ENCODE measurements at regions not wholly inside any gene's neighbourhood (a gene's known extent, or its start where the extent isn't known, plus 50 kb on each side); places are given as distances from the start of the nearest gene placed in this dataset.
A peak's percentile ranks its signal among the peaks of the same experiment; 100 is the strongest.

DNA sequence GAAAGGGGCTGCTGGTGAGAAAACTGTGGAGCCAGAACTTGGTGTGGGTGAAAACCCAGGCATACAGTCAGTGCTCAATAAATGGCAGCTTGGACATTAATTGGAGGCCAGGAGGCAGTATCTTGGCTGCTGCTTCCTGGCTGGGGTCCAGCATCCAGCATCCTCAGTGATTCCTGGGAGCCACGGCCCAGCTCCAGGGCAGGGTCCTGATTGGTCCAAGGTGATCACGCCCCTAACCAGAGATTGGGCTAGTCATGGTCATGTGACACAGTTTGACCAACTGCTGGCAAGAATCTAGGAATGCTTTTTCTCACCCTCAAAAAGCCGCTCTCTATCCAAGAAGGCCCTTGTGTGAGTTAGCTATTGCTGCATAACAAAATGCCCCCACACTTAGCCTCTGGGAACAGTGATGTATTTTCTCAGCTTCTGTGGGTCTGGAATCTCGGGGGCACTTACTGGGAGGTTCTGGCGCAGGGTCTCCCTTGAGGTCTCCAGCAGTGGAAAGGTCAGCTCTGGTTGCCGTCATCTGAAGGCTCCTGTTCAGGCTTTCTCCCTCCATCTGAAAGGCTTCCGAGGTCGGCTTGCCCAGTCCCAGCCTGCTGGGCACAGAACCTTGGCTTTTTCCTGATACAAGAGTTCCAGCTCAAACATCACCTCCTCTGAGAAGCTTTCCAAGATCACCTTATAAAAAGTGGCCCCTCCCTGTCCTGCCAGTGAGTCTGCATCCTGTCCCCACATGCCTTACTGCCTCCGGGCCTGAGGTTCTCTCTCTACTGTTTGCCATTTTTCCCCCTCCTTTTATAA is 119.2 kb upstream of the NCOR2 start:
- DNase-seq: peak; percentile 18

- peak; percentile 35 for DNase-seq
Observed at GRCh38 chr12:124685689-124686369, 118.4 kb upstream of the NCOR2 start.

GRCh38 chr12:124684971-124685688 is 117.7 kb upstream of the NCOR2 start:
- peak; percentile 39 for DNase-seq

GRCh38 chr12:124684496-124684895 is 117.1 kb upstream of the NCOR2 start:
- DNase-seq: no peak

GRCh38 chr12:124683152-124684124 is 116.0 kb upstream of the NCOR2 start:
- no peak for DNase-seq

GRCh38 chr12:124682425-124683151 is 115.2 kb upstream of the NCOR2 start:
- DNase-seq: no peak

GRCh38 chr12:124681779-124682391 is 114.5 kb upstream of the NCOR2 start:
- peak; percentile 87 for DNase-seq

GRCh38 chr12:124680863-124681778 is 113.7 kb upstream of the NCOR2 start:
- peak; percentile 95 for DNase-seq

DNA sequence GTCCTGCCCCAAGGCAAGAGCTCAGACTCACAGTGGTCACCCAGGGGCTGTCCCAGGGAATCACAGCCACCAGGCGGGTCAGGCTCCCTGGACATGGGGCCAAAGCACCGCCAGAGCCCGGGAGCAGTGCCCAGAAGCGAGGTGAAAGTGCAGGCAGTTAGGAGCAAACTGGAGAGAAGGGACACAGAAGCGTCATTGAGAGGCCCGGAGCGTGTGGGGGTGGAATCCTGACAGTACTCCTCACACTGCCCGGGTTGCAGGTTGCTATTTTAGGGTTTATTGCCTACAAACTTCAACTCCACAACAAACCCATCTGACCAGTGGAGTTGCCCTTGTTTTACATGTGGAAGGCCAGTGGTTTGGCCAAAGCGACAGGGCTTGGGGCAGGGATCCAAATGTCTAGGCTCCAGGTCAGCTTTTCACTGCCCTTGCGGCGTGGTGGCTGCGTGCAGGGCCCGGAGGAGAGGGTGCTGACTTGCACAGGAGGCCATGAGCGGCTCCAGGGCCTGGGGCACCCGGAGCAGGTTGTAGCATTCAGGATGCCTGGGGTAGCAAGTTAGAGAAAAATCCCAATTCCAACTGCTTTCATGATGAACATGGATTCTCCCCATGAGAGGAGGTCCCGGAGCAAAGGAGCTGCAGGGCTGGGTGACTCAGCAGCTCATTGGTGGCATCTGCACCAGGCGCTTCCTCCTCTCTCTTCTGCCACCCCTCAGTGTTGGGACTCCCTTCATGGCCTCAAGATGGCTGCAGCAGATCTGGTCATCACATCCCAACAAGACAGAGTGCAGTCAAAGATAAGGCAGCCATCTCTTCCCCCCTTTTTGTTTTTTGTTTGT is 112.3 kb upstream of the NCOR2 start:
- no peak for DNase-seq

DNA sequence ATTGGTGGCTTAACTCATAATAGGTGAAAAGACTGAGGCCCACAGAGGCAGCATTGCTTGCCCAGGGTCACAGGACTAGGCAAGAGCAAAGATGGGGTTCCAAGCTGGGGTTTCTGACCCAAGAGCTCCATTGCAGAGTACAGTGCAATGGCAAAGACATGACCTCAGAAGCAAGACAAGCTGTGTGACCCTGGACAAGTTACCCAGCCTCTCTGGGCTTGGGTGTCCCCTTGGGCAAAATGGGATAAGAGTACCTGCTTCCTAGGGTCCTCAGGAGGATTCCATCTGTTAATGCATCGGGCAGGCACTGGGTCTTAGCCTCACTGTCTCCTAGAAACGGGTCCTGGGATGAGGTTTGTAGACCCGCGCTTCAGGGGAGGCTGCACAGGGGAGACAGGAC is 111.6 kb upstream of the NCOR2 start:
- no peak for DNase-seq

DNA sequence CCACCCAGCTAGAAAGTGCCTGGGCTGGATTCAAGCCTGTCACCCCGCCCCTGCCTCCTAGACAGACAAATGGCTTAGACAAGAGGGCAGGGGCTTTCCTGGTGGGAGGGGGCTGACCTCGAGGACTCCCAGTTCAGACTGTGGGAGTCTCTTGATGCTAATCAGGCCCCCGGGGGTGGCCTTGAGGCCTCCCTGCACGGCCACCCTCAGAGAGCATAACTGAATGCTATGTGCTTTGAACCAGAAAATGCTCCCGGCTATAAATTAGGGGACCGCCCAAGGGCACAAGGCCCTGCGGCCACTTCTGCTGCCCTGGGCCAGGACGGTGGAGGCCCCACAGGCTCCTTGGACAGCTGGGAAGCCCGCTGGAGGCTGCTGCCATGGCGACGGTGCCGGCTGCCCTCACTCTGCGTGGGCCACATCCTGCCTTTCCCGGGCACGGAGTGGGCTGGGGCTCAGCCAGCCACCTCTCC is 111.0 kb upstream of the NCOR2 start:
- DNase-seq: no peak

DNA sequence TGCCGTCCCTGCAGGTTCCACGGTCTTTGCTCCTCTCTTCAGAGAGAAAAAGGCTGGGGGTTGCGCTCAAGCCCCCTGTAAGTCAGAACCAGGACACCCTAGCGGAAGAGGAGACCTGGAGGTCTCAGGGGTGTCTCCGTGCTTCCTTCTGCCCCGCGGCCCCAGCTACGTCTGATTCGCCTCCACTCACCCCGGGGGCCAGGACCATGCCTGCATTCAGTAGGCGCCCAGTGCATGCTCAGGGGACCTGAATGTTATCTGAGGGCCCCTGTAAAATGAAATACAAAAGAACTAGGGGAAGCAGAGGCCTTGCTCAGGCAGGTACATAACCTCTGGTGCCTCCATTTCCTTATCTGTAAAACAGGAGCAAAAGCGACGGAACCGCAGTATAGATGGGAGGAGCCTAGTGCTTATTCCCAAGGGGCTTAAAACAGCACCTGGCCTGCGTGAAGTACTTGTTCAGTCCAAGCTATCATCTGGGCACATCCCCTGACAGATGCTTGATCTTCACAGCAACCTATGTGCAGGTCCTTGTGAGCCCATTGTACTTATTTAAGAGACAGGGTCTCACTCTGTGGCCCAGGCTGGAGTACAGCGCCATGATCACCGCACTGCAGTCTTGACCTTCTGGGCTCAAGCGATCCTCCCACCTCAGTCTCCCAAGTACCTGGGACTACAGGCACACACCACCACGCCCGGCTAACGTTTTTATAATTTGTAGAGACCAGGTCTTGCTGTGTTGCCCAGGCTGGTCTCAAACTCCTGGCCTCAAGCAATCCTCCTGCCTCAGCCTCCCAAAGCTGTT is 110.3 kb upstream of the NCOR2 start:
- no peak for DNase-seq

- no peak for DNase-seq
Observed at GRCh38 chr12:124676714-124677462, 109.5 kb upstream of the NCOR2 start.

DNA sequence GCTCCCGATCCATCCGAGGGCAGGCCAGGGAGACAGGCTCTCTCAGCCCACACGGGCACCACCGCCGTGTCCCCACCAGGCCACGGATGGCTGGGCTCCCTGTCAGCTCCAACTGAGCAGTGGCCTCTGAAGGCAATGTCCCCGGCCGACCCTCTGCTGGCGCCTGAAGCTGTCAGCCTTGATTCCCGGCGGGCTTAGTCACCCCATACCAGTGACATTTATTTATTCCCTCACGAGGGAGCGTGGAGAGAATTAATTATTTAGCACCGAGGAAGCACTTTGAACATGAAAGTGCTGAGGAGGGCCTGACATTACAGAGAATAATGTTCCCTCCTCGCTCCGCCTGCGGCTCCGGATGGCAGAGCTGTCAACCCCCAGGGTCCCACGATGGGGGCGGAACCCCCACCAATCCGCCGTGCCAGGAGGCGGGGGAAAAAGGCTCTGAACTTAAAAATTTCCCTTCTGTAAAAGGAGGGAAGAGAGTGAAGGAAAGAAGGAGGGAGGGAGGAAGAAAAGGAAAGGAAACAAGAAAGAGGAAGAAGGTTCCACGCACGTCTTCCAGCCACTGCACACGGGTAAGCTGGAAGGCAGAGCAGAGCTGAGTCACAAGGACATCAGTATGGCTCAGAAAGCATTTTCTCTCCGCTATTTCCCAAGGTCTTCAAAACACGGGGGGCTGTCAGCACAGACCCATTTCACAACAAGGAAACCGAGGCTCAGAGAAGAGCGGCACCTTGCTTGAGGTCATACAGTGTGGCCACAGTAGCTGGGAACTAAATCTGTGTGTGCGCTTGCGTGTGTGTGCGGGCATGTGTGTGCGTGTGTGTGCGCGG is 108.7 kb upstream of the NCOR2 start:
- no peak for DNase-seq

DNA sequence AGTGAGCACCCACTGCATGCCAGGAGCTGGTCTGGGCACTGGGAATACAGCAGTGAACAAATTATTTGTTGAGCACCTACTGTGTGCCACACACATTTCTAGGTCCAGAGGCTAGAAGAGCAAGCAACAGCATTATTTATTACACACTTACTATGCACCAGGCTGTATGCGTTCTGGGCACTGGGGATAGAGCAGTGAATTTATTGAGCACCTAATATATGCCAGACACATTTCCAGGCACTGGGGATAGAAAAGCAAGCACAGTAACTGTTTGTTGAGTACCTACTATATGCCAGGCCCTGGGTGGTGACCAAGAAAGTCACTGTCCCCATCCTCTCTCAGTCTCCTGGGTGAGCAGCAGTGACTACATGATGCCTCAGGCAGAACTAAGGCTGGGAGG is 107.5 kb upstream of the NCOR2 start:
- no peak for DNase-seq

DNA sequence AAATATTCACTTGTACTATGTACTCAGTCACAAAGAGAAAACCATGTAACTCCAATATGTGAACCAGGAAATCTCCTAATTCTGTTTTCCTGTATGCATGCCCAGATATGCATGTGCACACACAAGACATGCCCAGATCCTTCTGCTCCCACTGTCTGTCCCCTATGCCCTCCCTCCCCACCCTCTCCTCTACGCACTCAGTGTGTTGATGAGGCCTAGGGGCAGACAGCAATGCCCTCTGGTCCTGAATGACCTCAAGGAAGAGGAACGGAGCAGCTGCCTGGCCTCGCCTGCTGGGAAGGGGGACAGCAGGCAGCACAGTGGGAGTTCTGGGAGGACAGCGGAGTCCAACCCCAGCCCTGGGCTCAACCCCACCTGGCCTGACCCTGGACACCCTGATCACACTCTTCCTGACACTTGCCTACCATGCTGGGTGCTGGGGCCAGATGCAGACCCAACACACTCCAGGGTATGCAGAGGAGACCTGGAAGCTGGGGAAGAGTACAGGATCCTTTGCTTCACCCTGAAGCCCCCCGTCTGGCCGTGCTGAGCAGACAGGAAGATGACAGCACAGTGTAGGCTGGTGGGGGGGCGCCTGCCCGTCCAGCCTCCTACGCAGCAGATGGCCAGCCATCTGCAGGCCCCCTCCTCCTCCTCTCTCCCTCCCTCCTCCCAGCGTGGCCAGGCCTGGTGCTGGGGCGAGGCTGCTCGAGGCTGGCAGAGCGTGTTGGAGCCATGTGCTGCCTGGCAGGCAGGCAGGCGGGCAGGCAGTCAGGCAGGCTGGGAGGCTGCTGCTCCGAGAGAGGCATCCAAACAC is 106.6 kb upstream of the NCOR2 start:
- no peak for DNase-seq
